Effector memory CD8-positive, alpha-beta T cell (primary cell): ENCODE measurements at regions not wholly inside any gene's neighbourhood (a gene's known extent, or its start where the extent isn't known, plus 50 kb on each side); places are given as distances from the start of the nearest gene placed in this dataset.

Source experiments
- ATAC-seq: fragments of 150-1000 bp; cut with Tn5 transposase; replicated peaks from 2 replicates; pipeline ENCODE4 v1.10.0; 2021; ENCODE audit warnings: mild to moderate bottlenecking, moderate library complexity
- DNase-seq, 3 experiments: peaks; one replicate each; pipeline ENCODE4 v3.0.0; 2021
- H3K27ac Mint-ChIP-seq, 2 donors: one replicate each; pipeline ENCODE4 v1.8.0; 2022; ENCODE audit warnings: mild to moderate bottlenecking in 2 of 2, mixed read lengths in 2 of 2, moderate library complexity in 2 of 2
- H3K27me3 Mint-ChIP-seq, 2 donors: one replicate each; pipeline ENCODE4 v1.8.0; 2022; ENCODE audit warnings: mixed read lengths in 2 of 2
- H3K36me3 Mint-ChIP-seq: one replicate; pipeline ENCODE4 v1.8.0; 2022; ENCODE audit warnings: mild to moderate bottlenecking, moderate library complexity, mixed read lengths; ENCODE audit not compliant: insufficient read depth
- H3K4me1 Mint-ChIP-seq, 2 donors: one replicate each; pipeline ENCODE4 v1.8.0; 2022; ENCODE audit warnings: low read depth in 2 of 2, mixed read lengths in 2 of 2
- H3K4me3 Mint-ChIP-seq, 2 donors: one replicate each; pipeline ENCODE4 v1.8.0; 2022; ENCODE audit warnings: mild to moderate bottlenecking in 2 of 2, mixed read lengths in 2 of 2, moderate library complexity in 2 of 2
- H3K9me3 Mint-ChIP-seq, 2 donors: one replicate each; pipeline ENCODE4 v1.8.0; 2022; ENCODE audit warnings: mixed read lengths in 2 of 2

DNA sequence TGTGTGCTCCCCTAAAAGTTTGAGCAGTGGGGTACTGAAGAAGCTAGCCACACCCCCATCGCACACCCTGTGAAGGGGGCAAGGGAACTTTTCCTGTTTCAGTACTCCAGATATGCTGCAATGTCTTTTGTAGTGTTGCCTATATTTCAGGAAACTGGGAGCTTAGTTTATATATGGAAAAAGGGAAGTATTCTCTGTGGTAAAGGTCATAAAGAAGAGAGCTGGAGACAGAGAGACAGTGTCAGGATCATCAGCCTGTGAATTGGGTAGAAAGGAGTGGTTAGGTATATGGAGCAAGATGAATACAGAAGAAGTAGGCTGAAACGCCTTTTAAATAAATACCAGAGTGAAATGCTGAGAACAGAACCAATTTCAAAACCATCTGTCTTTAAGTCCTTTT lies 82.2 kb upstream of the C9orf72 start:
- Mint-ChIP-seq H3K9me3 (peaks cover 0 to 2% of the 10 kb centered on the region in 2 donors), H3K27me3 (peaks cover 0 to 16% of the 10 kb centered on the region in 2 donors), H3K36me3 (no peaks in the 10 kb centered on the region), H3K4me3 (no peak overlapping the region), H3K27ac (no peak overlapping the region), H3K4me1 (no peaks in the 10 kb centered on the region)
- ATAC-seq (no peak), DNase-seq (no peak)

DNA sequence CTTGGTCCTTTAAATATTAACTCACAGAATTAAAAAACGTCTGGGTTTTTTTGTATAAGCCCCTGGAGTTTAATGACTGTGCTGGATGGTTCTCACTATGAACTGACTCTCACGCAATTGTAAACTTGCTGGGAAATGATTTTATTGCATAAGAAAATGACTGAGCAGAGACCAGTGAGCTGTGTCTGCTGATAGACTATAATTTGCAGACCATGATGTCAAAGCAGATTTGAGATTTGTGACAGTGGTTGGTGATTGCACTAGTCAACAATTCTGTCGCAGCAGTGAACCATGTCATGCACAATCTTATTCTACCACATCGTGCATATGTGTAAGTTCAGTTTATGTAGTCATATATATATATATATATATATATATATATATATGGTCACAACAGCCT lies 85.7 kb upstream of the C9orf72 start:
- H3K4me1 Mint-ChIP-seq, result no peaks in the 10 kb centered on the region
- ATAC-seq (no peak), DNase-seq (no peak)
- no peak overlapping the region for H3K27ac Mint-ChIP-seq
- H3K9me3 Mint-ChIP-seq, result peaks cover 0 to 2% of the 10 kb centered on the region in 2 donors
- no peak overlapping the region for H3K4me3 Mint-ChIP-seq
- no peaks in the 10 kb centered on the region for H3K36me3 Mint-ChIP-seq
- peaks cover 6 to 28% of the 10 kb centered on the region in 2 donors for H3K27me3 Mint-ChIP-seq

DNA sequence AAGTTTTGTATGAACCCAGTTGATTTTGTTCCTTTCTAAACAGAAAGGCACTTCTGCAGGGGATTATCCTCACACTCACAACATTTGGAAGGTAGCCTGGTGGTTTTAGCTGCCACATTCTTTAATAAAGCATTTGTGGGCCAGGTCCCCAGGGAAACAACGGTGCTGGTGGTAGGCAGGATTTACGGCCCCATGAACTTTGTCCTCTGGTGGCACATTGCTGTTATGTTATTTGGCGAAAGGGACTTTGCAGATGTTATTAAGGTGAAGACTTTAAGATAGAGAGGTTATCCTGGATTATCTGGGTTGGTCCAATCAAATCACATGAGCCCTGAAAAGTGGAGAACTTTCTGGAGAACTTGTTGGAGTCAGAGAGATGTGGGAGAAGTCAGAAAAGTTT lies 86.3 kb upstream of the C9orf72 start:
- Mint-ChIP-seq H3K27ac (no peak overlapping the region), H3K4me1 (no peaks in the 10 kb centered on the region), H3K4me3 (no peak overlapping the region), H3K27me3 (peaks cover 6 to 29% of the 10 kb centered on the region in 2 donors), H3K36me3 (no peaks in the 10 kb centered on the region), H3K9me3 (peaks cover 0 to 2% of the 10 kb centered on the region in 2 donors)
- DNase-seq, result no peak
- no peak for ATAC-seq

DNA sequence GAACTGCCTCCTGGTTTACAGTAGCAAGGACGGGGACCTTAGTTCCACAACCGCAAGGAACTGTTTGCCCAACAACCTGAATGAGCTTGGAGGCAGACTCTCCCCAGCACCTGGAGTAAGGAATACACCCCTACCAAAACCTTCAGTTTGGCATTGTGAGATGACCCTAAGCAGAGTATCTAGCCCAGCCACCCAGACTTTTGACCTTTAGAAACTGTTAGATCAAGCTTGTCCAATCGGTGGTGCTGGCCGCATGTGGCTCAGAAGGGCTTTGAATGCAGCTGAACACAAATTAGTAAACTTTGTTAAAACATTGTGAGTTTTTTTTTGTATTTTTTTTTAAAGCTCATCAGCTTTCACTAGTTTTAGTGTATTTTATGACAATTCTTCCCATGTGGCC lies 86.9 kb upstream of the C9orf72 start:
- H3K4me3 Mint-ChIP-seq, result no peak overlapping the region
- H3K36me3 Mint-ChIP-seq, result no peaks in the 10 kb centered on the region
- H3K9me3 Mint-ChIP-seq, result peaks cover 0 to 2% of the 10 kb centered on the region in 2 donors
- no peaks in the 10 kb centered on the region for H3K4me1 Mint-ChIP-seq
- no peak overlapping the region for H3K27ac Mint-ChIP-seq
- H3K27me3 Mint-ChIP-seq, result peaks cover 6 to 27% of the 10 kb centered on the region in 2 donors
- ATAC-seq, result no peak
- DNase-seq, result no peak

DNA sequence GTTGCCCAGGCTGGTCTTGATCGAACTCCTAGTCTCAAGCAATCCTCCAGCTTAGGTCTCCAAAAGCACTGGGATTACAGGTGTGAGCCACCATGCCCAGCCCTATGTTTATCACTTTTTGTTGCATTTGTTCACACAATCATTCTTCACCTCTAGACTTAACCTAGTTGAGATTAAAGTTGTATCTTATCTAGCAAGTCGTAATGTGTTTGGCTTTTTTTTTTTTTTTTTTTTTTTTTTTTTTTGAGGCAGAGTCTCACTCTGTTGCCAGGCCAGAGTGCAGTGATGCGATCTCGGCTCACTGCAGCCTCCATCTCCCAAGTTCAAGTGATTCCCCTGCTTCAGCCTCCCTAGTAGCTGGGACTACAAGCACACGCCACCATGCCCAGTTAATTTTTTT lies 90.2 kb upstream of the C9orf72 start:
- ATAC-seq (no peak), DNase-seq (no peak)
- H3K36me3 Mint-ChIP-seq, result no peaks in the 10 kb centered on the region
- H3K9me3 Mint-ChIP-seq, result no peaks in the 10 kb centered on the region
- H3K27me3 Mint-ChIP-seq, result peaks cover 6 to 20% of the 10 kb centered on the region in 2 donors
- no peaks in the 10 kb centered on the region for H3K4me1 Mint-ChIP-seq
- no peak overlapping the region for H3K4me3 Mint-ChIP-seq
- no peak overlapping the region for H3K27ac Mint-ChIP-seq

DNA sequence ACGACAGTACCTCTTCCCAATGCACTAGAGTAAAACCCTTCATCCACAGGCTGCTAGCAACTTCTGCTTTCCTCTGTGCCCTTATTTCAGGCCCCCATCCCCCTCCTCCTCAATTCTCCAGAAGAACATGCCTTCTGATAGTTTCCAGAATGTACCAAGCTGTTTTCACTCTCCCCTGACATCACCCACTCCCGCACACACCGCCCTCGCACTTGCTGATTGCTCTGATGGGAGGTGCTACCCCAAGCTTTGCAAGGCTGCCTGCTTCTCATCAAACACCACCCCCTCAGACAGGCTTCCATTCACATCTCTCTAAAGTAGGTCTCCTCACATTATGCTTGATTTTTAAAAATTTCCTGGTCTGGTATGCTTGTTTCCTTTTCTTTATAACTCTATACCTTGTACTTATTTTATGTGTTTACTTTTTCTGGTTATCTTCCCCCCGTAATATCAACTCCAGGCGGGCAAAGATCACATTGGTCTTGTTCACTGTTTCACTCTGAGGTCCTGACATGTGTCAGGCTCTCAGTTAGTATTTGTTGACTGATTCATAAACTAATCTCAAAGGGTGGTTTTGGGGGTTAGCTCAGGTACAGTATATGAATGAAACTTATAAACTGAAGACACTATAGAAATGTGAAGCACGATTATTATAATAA lies 91.0 kb upstream of the C9orf72 start:
- ATAC-seq, result no peak

DNA sequence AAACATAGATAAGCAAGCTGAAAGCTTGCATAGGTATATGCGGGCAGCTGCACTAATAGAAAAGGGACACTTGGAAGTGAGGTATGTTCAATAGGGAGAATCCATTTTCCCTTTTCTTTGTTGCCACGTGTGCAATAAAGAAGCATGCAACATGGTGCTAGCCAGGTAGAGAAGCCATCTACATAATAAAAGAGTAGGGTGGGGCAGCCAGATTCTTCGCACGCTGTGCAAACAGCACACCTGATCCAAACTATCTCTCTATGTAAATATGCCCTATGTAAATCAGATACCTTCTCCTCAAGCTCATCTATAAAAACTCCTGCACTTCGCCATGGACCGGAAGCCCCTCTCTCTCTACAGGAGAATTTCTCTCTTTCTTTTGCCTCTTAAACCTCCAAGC lies 91.9 kb upstream of the C9orf72 start:
- Mint-ChIP-seq H3K36me3 (no peaks in the 10 kb centered on the region), H3K9me3 (no peaks in the 10 kb centered on the region), H3K4me1 (no peaks in the 10 kb centered on the region), H3K4me3 (no peak overlapping the region), H3K27ac (no peak overlapping the region), H3K27me3 (peaks cover 6 to 20% of the 10 kb centered on the region in 2 donors)
- ATAC-seq (no peak), DNase-seq (no peak)

More for the DNA sequence above, 91.0 kb upstream of the C9orf72 start:
- H3K9me3 Mint-ChIP-seq, result no peaks in the 10 kb centered on the region
- H3K4me3 Mint-ChIP-seq, result no peak overlapping the region
- no peak overlapping the region for H3K27ac Mint-ChIP-seq
- no peaks in the 10 kb centered on the region for H3K4me1 Mint-ChIP-seq
- H3K27me3 Mint-ChIP-seq, result peaks cover 6 to 20% of the 10 kb centered on the region in 2 donors
- no peak for DNase-seq
- H3K36me3 Mint-ChIP-seq, result no peaks in the 10 kb centered on the region

DNA sequence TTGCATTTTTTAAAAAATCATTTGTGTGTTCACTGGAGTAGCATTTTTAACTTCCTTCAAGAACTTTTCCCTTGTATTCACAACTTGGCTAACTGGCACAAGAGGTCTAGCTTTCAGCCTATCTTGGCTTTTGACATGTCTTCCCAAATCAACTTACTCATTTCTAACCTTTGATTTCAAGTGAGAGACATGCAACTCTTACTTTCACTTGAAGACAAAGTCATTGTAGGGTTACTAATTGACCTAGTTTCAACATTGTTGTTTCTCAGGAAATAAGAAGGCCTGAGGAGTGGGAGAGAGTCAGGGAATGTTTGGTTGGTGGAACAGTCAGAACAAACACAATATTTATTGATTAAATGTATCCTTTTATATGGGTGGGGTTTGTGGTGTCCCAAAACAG lies 95.0 kb upstream of the C9orf72 start:
- Mint-ChIP-seq H3K36me3 (no peaks in the 10 kb centered on the region), H3K9me3 (no peaks in the 10 kb centered on the region), H3K27ac (no peak overlapping the region), H3K4me3 (no peak overlapping the region), H3K27me3 (peaks cover 0 to 12% of the 10 kb centered on the region in 2 donors), H3K4me1 (no peaks in the 10 kb centered on the region)
- DNase-seq (no peak), ATAC-seq (no peak)

DNA sequence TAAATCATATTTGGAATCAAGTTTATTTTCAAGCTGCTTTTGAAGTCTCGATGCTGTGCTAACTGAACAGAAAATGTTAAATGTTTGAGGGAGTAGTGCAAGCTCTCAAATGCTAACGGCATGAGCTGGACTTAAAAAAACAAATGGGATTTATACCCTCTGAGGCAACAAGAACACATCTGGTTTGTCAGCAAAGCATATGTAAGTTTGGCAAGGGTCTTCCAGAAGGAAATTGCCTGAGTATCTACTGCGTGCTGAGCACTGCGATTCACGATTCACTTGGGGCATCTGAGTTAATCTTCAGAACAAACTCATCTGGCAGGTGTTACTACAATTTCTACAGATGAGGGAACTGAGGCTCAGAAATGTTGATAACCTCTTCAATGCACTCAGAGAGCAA lies 98.4 kb upstream of the C9orf72 start:
- Mint-ChIP-seq H3K4me3 (no peak overlapping the region), H3K9me3 (no peaks in the 10 kb centered on the region), H3K27ac (no peak overlapping the region), H3K27me3 (peaks cover 0 to 8% of the 10 kb centered on the region in 2 donors), H3K36me3 (no peaks in the 10 kb centered on the region), H3K4me1 (no peaks in the 10 kb centered on the region)
- DNase-seq (no peak), ATAC-seq (no peak)

DNA sequence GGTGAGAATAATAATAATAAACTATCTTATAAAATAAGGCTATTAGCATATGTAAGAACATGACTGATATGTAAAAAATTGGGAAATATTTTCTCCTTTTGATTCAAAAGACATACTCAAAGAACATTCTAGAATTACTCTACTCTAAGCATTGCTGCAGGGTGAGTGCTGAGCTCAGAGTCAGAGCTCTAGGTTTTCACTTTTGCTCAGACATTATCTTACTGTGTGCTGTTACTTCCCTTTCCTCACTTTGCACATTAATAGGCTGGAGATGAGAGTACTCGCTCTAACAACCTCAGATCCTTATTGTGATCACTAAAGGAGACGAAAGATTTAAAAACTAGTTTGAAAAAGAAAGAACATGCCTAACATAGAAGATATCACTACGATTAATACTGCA lies 99.4 kb upstream of the C9orf72 start:
- no peak overlapping the region for H3K27ac Mint-ChIP-seq

DNA sequence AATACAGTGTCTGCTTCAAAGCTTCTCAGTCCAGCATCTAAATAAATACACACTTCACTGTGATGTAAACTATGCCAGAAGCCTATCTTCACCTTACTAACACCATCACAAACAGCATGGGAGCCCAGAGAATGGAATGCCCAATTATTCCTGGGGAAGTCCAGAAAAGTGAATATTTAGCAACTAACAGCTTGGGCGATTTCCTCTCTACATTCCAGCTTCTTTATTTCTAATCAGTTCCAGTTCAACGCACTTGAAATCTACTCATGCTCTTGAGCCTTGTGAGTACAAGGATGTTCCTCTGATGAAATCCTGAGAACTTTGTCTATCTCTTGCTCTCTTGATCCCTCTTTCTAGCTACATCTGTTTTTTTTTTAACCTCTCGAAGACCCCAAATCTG lies 100.4 kb upstream of the C9orf72 start:
- H3K4me3 Mint-ChIP-seq, result no peak overlapping the region
- DNase-seq (no peak), ATAC-seq (no peak)
- no peaks in the 10 kb centered on the region for H3K36me3 Mint-ChIP-seq
- H3K4me1 Mint-ChIP-seq, result no peaks in the 10 kb centered on the region
- H3K9me3 Mint-ChIP-seq, result no peaks in the 10 kb centered on the region
- peaks cover 0 to 8% of the 10 kb centered on the region in 2 donors for H3K27me3 Mint-ChIP-seq
- no peak overlapping the region for H3K27ac Mint-ChIP-seq

More for the DNA sequence above, 99.4 kb upstream of the C9orf72 start:
- Mint-ChIP-seq H3K27me3 (peaks cover 0 to 8% of the 10 kb centered on the region in 2 donors), H3K4me1 (no peaks in the 10 kb centered on the region), H3K36me3 (no peaks in the 10 kb centered on the region), H3K4me3 (no peak overlapping the region), H3K9me3 (no peaks in the 10 kb centered on the region)
- DNase-seq (no peak), ATAC-seq (no peak)

DNA sequence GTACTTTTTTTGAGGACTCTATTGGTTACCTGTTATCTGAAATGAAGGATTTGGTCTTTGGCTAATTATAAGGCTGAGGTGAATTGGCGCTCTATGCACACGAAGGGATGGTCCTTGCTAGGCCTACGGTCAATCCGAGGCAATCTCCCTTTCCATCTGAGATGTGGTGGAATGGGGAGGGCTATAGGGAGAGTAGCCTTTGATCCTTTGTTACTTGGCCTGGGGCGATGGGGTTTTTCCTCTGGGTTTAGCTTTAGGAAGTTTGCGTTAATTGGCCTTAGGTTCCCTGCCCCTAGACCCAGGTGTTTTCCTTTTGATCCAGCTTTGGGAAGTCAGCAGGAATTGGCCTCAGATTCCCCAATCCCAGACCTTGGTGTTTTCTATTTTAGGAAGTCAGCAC lies 102.1 kb upstream of the C9orf72 start:
- ATAC-seq, result no peak
- H3K27ac Mint-ChIP-seq, result no peak overlapping the region

DNA sequence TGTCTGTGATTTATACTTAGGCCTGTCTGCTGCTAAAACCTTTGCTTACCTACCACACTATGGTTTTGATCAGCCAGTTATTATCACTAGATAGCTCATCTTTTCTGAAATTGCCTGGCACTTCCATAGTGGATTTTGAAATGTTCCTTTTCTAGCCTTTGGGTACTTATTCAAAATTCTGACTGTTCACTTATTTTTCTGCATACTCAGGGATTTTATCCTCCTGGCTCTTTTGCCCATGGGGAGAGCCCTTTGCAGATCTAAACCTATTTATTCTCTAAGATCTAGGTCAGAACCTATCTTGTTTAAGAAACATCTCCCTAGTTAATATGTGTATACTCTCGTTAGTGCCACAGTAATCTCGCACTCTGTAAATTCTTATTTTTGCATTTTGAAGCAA lies 103.5 kb upstream of the C9orf72 start:
- Mint-ChIP-seq H3K27ac (no peak overlapping the region), H3K4me1 (no peaks in the 10 kb centered on the region), H3K36me3 (no peaks in the 10 kb centered on the region), H3K27me3 (peaks cover 0 to 13% of the 10 kb centered on the region in 2 donors), H3K9me3 (no peaks in the 10 kb centered on the region), H3K4me3 (no peak overlapping the region)
- ATAC-seq, result no peak
- no peak for DNase-seq

More for the DNA sequence above, 102.1 kb upstream of the C9orf72 start:
- Mint-ChIP-seq H3K4me1 (no peaks in the 10 kb centered on the region), H3K27me3 (peaks cover 0 to 13% of the 10 kb centered on the region in 2 donors), H3K4me3 (no peak overlapping the region), H3K9me3 (no peaks in the 10 kb centered on the region), H3K36me3 (no peaks in the 10 kb centered on the region)
- DNase-seq, result no peak

DNA sequence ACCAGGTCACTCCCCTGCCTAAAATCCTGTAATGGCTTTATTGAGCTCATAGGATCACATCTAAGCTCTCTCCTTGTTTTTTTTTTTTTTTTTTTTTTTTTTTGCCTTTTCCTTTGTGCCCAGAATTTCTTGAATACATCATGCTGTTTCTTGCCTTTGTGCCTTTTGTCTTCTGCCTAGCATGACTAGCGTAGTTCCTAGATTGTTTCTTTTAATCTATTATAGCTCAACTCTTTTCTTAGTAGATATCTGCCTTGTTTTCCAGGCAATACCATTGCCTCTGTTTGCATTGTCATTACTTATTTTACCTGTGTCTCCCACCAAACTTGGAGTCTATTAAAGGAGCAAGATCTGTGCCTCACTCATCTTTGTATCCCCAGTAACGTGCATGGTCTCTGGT lies 106.1 kb upstream of the C9orf72 start:
- ATAC-seq (no peak), DNase-seq (no peak)
- Mint-ChIP-seq H3K4me3 (no peak overlapping the region), H3K27me3 (peaks cover 7 to 12% of the 10 kb centered on the region in 2 donors), H3K9me3 (no peaks in the 10 kb centered on the region), H3K36me3 (no peaks in the 10 kb centered on the region), H3K27ac (no peak overlapping the region), H3K4me1 (no peaks in the 10 kb centered on the region)
